ENCODE measurements at regions not wholly inside any gene's neighbourhood (a gene's known extent, or its start where the extent isn't known, plus 50 kb on each side); places are given as distances from the start of the nearest gene placed in this dataset.

DNA sequence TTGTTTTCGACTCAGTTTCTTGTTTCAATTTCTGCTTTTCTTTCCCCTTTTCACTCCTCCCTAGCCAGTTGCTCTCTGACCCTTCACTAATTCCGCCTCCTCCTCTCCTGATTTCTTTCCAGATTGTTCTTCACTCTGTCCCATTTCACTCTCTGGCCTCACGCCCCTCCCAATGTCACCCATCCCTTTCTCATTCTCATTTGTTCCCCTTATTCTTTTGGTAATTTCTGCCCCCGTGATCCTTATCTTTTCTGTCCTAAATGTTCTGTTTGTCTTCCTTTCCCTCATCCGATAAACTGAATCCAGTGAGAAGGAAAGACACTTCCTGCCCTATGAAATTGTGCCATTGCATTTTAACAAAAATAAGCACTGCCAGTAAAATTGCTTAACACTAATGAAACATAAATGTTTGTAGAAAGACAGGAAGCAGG lies 94.5 kb upstream of the RASGEF1B start:
- intact Hi-C loops (cut with micrococcal nuclease) = no loop called here
- ATAC-seq (ENCODE audit: low read depth) (no peak), DNase-seq (no peak)
- H3K27ac Mint-ChIP-seq = peak overlapping the region; percentile 64
- TF ChIP-seq, protein P1, sequence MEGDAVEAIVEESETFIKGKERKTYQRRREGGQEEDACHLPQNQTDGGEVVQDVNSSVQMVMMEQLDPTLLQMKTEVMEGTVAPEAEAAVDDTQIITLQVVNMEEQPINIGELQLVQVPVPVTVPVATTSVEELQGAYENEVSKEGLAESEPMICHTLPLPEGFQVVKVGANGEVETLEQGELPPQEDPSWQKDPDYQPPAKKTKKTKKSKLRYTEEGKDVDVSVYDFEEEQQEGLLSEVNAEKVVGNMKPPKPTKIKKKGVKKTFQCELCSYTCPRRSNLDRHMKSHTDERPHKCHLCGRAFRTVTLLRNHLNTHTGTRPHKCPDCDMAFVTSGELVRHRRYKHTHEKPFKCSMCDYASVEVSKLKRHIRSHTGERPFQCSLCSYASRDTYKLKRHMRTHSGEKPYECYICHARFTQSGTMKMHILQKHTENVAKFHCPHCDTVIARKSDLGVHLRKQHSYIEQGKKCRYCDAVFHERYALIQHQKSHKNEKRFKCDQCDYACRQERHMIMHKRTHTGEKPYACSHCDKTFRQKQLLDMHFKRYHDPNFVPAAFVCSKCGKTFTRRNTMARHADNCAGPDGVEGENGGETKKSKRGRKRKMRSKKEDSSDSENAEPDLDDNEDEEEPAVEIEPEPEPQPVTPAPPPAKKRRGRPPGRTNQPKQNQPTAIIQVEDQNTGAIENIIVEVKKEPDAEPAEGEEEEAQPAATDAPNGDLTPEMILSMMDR (IDR thresholded peaks at IDR 0.05) = no peak
- TF ChIP-seq EZH2 (IDR thresholded peaks at IDR 0.05; ENCODE audit: borderline replicate concordance, insufficient read depth, low read depth, low read length, poor library complexity, severe bottlenecking) = no peak
- H3K27me3 Mint-ChIP-seq = no peaks in the 10 kb centered on the region
- peak overlapping the region; percentile 26 for H3K9ac ChIP-seq (ENCODE audit: low read length)
- H3K9me3 Mint-ChIP-seq (ENCODE audit: insufficient read depth) = no peaks in the 10 kb centered on the region
- H3K9me3 ChIP-seq (ENCODE audit: control extremely low read depth in 1 of 3, control insufficient read depth in 2 of 3, insufficient read depth in 1 of 3, low read length in 2 of 3) = peaks cover 0 to 7% (median 0%) of the 10 kb centered on the region in 3 donors
- H3K36me3 ChIP-seq (replicated peaks in 1 of 2; ENCODE audit: control extremely low read depth in 1 of 2, control insufficient read depth in 1 of 2, extremely low read depth in 1 of 2, insufficient read depth in 2 of 2, low read length in 1 of 2) = no peaks in the 10 kb centered on the region
- peak overlapping the region; percentile 41 for H3K4me2 ChIP-seq (replicated peaks; ENCODE audit: low read depth, low read length, poor library complexity, severe bottlenecking)
- no peaks in the 10 kb centered on the region for H4K20me1 ChIP-seq (ENCODE audit: control insufficient read depth, insufficient read depth, low read length, poor library complexity, severe bottlenecking)
- 65% methylated on average over 4 of the region's 5 CpGs for WGBS (ENCODE audit: insufficient coverage)
- H2AFZ ChIP-seq (ENCODE audit: insufficient read depth, low read depth, low read length, poor library complexity, severe bottlenecking) = peak overlapping the region; percentile 20
- peak overlapping the region; percentile 61 for H3K4me3 Mint-ChIP-seq
- ChIA-PET POLR2A (no interaction called here), CTCF (no interaction called here)
- peaks cover 7% of the 10 kb centered on the region for H3K79me2 ChIP-seq (ENCODE audit: control insufficient read depth, insufficient read depth, low read length)
- no peak overlapping the region for H3K4me3 ChIP-seq (ENCODE audit: control extremely low read depth in 1 of 5, extremely low read depth in 1 of 5, insufficient read depth in 1 of 5, low read depth in 2 of 5, low read length in 4 of 5)
- peaks cover 48 to 57% of the 10 kb centered on the region in 2 donors for H3K4me1 ChIP-seq (ENCODE audit: control insufficient read depth in 2 of 2, insufficient read depth in 2 of 2, low read length in 2 of 2)
- peaks cover 52% of the 10 kb centered on the region for H3K4me1 Mint-ChIP-seq
- peak overlapping the region in 1 of 2 donors; percentile 4 for H3K27ac ChIP-seq (ENCODE audit: low read length in 2 of 2)
- no peaks in the 10 kb centered on the region for H3K27me3 ChIP-seq (replicated peaks in 1 of 4; ENCODE audit: control extremely low read depth in 1 of 4, control insufficient read depth in 3 of 4, insufficient read depth in 4 of 4, low read length in 3 of 4)

DNA sequence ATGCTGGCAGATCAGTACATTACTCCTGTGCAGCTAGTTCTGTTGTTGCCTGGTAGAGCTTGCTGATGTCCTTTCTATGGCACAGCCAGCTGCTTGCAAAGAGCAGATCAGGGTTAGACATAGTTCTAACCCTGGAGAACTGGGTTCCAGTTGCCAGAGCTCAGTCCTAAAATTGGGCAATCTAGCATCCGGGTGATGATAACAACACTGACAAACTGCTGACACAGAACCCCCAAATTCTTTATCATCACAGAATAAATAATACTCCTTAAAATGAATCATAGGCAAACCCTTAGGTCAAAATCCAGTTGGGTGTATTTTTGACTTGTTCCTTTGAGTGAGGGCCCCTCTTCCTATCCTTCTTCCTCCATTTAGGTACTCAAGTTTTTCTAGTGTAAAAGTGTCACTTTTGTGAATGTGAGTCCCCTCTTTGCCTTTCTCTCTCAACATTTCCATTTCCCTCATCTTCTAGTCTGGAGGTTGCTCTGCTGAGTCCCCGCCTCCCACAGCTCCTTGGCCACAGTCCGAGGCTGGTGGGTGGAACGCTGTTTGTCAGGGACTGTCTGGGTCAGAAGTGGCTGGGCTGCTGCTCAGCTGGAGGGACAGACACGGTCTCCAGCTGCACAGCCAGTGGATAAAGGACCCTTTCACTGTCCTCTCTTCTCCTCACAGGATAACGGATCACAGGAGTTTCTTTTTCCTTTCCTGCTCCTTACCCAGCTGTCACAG lies 93.6 kb upstream of the RASGEF1B start:
- Histone ChIP-seq H3K9ac (ENCODE audit: low read length) (peak overlapping the region; percentile 26), H3K9me3 (ENCODE audit: control extremely low read depth in 1 of 3, control insufficient read depth in 2 of 3, insufficient read depth in 1 of 3, low read length in 2 of 3) (peaks cover 0 to 7% (median 0%) of the 10 kb centered on the region in 3 donors), H3K79me2 (ENCODE audit: control insufficient read depth, insufficient read depth, low read length) (peaks cover 7% of the 10 kb centered on the region), H2AFZ (ENCODE audit: insufficient read depth, low read depth, low read length, poor library complexity, severe bottlenecking) (peak overlapping the region; percentile 20), H4K20me1 (ENCODE audit: control insufficient read depth, insufficient read depth, low read length, poor library complexity, severe bottlenecking) (no peaks in the 10 kb centered on the region), H3K27me3 (replicated peaks in 1 of 4; ENCODE audit: control extremely low read depth in 1 of 4, control insufficient read depth in 3 of 4, insufficient read depth in 4 of 4, low read length in 3 of 4) (no peaks in the 10 kb centered on the region), H3K4me1 (ENCODE audit: control insufficient read depth in 2 of 2, insufficient read depth in 2 of 2, low read length in 2 of 2) (peaks cover 54 to 65% of the 10 kb centered on the region in 2 donors), H3K27ac (ENCODE audit: low read length in 2 of 2) (peak overlapping the region; percentile 4 to 21), H3K4me2 (replicated peaks; ENCODE audit: low read depth, low read length, poor library complexity, severe bottlenecking) (peak overlapping the region; percentile 41), H3K4me3 (ENCODE audit: control extremely low read depth in 1 of 5, extremely low read depth in 1 of 5, insufficient read depth in 1 of 5, low read depth in 2 of 5, low read length in 4 of 5) (peak overlapping the region in 2 of 5 experiments; percentile 5 to 6), H3K36me3 (replicated peaks in 1 of 2; ENCODE audit: control extremely low read depth in 1 of 2, control insufficient read depth in 1 of 2, extremely low read depth in 1 of 2, insufficient read depth in 2 of 2, low read length in 1 of 2) (no peaks in the 10 kb centered on the region)
- 56% methylated on average over 3 of the region's 6 CpGs for WGBS (ENCODE audit: insufficient coverage)
- peak overlapping the region; percentile 64 for H3K27ac Mint-ChIP-seq
- intact Hi-C loops (cut with micrococcal nuclease) = no loop called here
- ATAC-seq (ENCODE audit: low read depth) = no peak
- DNase-seq = no peak
- ChIA-PET CTCF (interaction anchor here (1.9 to 4.7 kb wide), 2 partner anchors 94 to 98 kb away, joined by 7 to 33 read pairs; partner anchors contain the start of gene RASGEF1B), POLR2A (no interaction called here)
- H3K9me3 Mint-ChIP-seq (ENCODE audit: insufficient read depth) = no peaks in the 10 kb centered on the region
- TF ChIP-seq, protein P1 (IDR thresholded peaks at IDR 0.05) = no peak
- no peak for TF ChIP-seq EZH2 (IDR thresholded peaks at IDR 0.05; ENCODE audit: borderline replicate concordance, insufficient read depth, low read depth, low read length, poor library complexity, severe bottlenecking)
- H3K27me3 Mint-ChIP-seq = no peaks in the 10 kb centered on the region
- peaks cover 59% of the 10 kb centered on the region for H3K4me1 Mint-ChIP-seq
- H3K4me3 Mint-ChIP-seq = peak overlapping the region; percentile 61
